ENCODE measurements at regions not wholly inside any gene's neighbourhood (a gene's known extent, or its start where the extent isn't known, plus 50 kb on each side); places are given as distances from the start of the nearest gene placed in this dataset.
"Not testable (repeated sequence)": the region's sequence is repeated elsewhere in the genome, so short reads cannot be mapped to it uniquely, and the experiment has no call there.

DNA sequence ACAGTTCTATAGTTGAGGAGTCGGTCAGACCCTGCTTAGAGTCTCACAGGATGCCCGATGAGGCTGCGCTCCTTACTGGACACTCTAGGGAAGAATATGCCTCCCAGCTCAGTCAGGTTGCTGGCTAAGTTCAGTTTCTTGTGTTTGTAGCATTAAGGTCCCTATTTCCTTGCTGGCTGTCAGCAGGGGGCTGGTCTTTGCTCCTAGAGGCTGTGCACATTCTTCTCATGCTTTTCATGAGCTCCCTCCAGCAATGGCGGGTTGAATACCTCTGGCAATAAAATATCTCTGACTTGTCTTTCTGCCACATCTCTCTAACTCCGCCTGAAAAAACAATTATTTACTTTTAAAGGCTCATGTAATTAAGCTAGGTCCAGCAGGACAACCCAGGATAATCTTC, 79.4 kb upstream of the DNAJC10 start:
- DNase-seq (ENCODE audit: low spot score) = no peak

DNA sequence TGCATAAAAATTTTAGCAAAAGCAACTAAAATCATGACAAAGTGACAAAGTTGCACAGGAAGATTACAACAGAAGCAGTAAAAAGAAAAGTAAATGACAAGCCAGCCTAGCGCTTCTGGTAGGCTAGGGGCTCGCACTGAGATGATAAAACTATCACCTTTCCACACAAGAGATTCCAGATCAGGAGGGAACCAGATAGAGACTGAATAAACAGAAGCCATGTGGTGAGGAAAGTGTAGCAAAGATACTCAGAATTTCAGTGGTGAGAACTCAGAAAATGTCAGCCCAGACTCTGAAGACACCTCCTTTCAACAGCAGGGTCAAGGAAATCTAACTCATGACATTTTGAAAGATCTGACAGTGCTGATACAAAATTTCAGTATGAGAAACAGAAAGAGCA, 77.4 kb upstream of the DNAJC10 start:
- no peak for DNase-seq (ENCODE audit: low spot score)

DNA sequence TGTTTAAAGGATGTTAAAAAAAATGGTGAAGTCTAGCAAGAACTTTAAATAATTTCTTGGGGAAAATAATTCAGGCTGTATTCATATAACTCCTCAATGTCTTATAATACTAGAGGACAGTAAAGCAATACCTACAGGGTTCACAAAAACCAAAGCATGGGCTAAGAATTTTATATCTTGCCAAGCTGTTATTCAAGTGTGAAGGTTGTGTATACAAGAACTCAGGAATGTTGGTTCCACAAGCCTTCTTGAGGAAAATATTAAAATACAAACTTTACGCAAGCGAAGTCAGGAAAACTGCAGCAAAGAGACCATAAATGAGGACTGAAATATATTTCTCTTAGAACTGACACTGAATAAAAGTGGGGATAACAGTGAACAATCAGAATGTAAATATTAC, 76.1 kb upstream of the DNAJC10 start:
- DNase-seq (ENCODE audit: low spot score) = no peak

DNA sequence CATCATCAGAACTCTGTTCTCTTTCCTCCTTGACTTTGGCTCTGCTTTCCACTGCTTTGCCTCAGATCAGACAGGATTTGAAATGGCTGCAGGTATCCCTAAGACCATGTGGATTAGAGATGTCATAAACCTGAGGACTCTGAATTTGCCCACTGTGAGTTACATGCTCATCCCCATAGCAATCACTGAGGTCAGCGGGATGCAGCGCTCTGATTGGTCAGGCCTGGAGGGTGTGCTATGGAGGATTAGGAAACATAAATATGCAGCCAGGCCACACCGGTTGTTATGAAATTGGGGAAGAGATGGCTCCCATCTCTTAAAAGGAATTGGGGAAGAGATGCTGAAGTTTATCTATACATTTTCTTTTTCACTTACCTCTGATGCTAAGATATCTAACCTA, 73.7 kb upstream of the DNAJC10 start:
- peak; percentile 29 for DNase-seq (ENCODE audit: low spot score)

DNA sequence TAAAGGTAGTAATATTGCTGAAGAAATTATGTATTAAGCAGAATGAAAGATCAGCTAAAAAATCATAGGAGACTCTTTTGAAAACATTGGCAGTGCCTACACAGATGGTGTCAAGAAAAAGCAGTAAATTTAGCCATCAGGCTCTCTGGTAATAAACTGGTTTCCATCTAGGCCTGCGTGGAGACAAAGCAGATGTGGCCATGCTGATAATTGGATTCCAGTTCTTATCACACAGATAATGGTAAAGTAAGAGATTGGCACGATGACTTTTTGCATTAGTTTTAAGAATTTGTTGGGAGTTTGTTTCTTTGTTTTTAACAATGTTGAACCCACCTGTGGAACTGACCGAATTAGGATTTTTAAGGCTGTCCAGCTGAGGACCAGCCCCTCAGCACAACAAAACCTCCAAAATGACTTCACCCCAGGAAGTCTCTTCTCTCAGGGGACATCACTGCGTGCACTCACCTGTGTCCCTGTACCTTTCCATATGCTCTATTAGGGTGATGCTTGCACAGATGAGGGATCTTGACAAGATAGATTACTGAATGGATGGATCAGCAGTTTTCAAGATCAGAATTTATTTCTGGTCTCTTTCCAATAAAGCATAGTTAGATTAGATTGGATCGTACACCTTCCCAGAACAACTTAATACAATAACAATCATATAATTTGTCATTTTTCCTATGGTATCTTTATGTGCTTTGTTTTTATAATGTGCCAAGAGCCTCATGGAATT, 69.1 kb upstream of the DNAJC10 start:
- DNase-seq (ENCODE audit: low spot score) = no peak

DNA sequence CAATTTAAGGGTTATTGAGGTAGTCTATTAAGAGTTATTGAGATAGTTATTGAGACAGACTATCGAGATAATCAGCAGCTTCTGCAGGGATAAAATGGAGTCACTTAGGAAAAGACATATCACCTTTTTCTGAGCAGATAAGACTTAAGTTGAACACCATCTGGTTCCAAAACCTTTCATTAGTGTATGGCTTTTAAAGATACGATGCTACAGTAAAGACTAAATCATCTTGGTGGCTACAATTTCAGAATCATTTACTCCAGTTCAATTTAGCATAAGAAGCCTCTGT, 68.6 kb upstream of the DNAJC10 start:
- no peak for DNase-seq (ENCODE audit: low spot score)

DNA sequence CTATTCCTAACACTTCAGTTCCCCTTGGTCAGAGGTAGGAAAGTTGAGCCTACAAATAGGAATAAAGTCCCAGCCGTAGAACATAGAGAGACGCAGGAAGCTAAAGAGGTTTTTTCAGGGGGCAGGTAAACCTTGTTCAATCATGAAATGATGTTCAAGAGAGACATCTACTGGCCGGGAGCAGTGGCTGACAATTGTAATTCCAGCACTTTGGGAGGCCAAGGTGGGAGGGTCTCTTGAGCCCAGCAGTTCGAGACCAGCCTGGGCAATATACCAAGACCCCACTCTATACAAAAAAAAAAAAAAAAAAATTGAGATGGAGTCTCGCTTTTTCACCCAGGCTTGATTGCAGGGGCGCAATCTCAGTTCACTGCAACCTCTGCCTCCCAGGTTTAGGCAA, 66.7 kb upstream of the DNAJC10 start:
- DNase-seq (ENCODE audit: low spot score) = peak; percentile 17

DNA sequence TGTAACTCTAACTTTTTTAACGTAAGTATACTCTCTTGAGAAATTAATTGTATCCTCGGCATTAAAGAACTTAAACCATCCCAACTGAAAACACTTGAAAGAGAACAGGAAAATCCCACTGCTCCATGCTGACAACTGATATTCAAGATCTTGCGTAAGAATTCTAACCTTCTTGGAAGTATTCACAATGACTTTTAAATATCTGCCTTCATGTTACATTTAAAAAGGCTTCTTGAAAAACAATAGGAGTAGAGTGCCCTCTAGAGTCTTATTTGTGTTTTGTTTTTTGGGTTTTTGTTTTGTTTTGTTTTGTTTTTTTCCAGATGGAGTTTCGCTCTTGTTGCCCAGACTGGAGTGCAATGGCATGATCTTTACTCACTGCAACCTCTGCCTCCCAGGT, 65.4 kb upstream of the DNAJC10 start:
- peak; percentile 19 for DNase-seq (ENCODE audit: low spot score)

DNA sequence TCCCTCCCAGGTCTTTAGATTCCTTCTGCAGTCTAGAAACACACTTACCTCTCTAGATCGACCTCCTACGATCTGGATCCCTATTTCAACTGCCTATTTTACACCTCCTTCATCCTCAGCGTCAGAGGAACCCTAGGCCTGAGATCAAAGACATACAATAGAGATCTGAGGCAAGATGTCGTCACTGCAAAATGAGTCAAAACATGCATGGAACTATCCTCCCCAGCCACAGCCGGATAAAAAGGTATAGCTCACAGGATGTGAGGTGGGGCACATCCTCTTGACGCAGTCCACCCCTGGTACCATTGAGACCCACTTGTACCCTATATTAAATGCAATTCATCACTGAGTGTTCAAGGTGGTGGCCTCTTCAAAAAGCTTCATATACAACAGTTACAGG, 63.7 kb upstream of the DNAJC10 start:
- DNase-seq (ENCODE audit: low spot score) = no peak

DNA sequence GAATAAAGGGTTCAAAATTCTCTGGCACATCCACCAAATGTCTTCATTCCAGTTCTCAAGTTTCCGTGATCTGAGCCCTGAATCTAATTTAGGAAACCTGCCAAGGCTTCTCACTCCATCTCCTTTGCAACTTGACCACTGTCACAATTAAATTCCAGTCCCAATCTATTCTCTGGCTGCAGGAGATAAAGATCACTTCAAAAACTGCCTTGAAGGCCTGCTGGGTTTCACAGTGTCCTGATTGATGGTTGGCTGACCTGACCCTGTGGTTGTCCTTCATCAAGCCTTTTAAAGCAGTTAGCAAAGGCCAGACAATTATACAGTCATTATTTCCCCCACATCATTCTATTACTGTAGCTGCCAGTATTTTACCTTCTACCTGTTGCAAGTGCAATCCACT, 60.3 kb upstream of the DNAJC10 start:
- no peak for DNase-seq (ENCODE audit: low spot score)

DNA sequence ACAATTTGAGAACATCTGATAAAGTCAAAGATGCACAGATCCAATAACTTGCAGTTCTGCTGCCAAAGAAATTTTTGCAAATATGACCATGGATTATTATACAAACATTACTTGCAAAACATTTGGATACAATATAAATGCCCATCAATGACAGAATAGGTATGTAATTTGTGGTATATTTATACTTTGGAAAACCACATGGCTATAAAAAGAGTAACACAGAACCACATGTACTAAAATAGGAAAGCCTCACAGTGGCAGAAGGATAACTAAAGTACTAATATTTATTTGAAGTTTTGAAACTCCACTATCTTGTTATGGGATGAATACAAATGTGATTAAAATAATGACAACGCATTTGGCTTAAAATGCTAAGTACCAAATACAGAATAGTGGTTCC, 51.8 kb upstream of the DNAJC10 start:
- no peak for DNase-seq (ENCODE audit: low spot score)

DNA sequence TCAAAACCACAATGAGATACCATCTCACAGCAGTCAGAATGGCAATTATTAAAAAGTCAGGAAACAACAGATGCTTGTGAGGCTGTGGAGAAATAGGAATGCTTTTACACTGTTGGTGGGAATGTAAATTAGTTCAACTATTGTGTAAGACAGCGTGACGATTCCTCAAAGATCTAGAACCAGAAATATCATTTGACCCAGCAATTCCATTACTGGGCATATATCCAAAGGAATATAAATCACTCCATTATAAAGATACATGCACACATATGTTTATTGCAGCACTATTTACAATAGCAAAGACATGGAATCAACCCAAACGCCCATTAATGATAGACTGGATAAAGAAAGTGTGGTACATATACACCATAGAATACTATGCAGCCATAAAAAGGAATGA, 50.6 kb upstream of the DNAJC10 start:
- not testable (repeated sequence) for DNase-seq (ENCODE audit: low spot score)

All from hepatic stellate cell (primary cell).